COLO829 (cell line): ENCODE measurements at regions not wholly inside any gene's neighbourhood (a gene's known extent, or its start where the extent isn't known, plus 50 kb on each side); places are given as distances from the start of the nearest gene placed in this dataset.
A peak's percentile ranks its signal among the peaks of the same experiment; 100 is the strongest.

Experiments
- DNase-seq: peaks from one replicate; pipeline ENCODE4 v3.0.0; 2012; ENCODE audit warnings: low spot score

- DNase-seq: no peak
These were observed 465.6 kb downstream of the ADGRL2 start for GRCh38 chr1:82266351-82266750.

- no peak for DNase-seq
These were observed 464.7 kb downstream of the ADGRL2 start for GRCh38 chr1:82265436-82265835.

DNA sequence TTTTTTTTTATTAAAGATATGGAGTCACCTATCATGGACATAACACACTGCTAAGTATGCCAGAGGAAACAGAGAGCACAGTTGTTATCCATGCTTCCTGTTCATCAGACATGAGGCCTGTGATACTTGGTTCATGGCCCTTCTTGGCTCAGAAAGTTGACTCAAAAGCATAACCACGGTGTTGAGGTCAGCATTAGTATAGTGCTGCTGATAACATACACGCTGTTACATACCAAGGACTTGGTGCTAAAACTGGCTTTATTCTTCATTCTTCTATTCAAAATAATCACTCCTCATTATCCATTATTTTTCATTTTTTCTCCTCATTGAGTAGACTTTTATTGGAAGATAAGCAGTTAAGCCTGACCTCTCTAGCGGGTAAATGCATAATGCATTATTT lies 464.1 kb downstream of the ADGRL2 start:
- no peak for DNase-seq

DNA sequence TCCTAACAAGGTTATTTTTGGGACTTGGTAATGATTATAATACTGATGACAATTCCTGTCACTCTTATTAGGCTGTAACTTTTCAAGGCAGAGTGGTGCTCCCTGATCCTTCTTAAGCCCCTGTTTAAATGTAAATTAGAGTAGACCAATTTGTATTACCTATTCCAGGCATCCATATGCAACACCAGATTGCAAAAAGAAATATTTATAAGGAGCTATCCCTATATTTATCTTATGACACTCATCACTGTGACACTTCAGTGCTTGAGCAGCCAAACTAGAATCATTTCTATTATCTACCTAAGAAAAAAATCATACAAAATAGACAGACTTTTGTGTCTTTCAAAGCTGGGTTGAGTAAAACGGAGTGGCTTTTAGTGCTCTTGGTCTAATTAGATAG lies 462.7 kb downstream of the ADGRL2 start:
- DNase-seq: no peak

DNA sequence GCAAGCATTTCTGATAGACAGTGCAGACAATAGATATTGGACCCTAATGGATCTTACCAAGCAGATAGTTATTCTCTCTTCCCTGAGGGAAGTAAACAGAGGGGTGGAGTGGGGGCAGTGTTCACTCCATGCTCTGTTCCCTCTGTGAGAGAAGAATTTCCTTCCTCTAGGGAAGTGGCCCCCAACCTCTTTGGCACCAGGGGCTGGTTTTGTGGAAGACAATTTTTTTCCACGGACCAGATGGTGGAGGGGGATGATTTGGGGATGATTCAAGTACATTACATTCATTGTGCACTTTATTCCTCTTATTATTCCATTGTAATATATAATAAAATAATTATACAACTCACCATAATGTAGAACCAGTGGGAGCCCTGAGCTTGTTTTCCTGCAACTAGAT lies 459.9 kb downstream of the ADGRL2 start:
- no peak for DNase-seq

GRCh38 chr1:82260051-82260450 lies 459.3 kb downstream of the ADGRL2 start:
- DNase-seq: no peak

DNA sequence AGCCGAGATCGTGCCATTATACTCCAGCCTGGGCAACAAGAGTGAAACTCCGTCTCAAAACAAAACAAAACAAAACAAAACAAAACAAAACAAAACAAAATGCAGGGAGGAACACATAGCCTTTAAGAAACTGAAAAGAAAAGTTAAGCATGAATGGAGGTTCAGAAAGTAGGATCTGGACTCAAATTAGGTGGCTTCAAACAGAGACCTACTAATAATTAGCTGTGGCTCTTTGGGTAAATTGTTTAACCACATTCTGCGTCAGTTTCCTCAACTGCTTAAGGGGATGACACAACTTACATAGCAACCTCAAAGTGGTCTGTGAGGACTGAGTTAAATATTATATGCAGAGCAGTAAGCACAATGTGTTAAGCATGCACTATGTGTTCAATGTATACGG lies 458.2 kb downstream of the ADGRL2 start:
- DNase-seq: no peak

DNA sequence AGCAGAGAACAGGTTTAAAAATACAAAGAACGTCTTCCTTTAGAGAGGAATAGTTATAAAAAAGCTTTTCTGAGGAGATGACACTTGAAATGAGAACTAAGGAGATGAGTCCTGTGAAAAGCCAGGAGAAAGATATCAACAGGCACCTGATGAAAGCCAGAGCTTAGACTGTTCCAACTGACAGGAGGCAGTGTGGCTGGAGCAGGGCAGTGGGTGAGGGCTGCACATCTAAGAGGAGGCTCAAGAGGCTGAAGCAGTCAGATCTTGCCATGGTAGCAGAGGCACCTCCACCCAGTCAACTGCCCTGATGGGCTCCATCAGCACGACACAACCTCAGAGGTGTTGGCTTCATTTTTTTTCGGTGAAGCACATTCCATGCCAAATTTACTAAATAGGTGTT lies 445.3 kb downstream of the ADGRL2 start:
- no peak for DNase-seq

DNA sequence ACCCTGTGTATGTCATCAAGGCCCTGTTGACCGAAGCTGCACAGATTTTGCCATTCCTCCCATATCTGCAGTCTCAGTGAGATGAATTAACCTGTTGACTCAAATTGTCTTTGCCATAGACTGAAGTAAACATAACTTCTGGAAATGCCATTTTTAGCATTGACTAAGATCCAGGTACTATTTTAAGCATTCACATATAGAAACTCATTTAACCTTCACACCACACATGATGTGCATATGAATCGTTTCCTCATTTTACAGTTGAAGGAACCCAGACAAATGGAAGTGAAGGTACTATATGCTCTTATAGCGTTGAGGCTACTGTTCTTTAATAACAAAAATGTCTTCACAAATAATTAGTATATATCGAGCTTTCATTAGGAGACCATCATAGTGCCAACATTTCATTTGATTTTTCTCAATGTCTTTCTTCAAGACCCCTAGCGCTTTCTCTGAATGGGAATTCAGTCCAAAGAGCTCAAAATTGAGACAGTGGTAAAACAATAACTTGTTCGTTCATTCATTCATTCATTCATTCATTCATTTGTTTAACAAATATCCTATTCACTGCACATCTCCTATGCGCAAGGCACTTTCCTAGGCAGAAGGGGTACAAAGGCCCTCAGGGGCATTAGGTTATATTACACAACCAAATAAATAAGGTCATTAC lies 444.7 kb downstream of the ADGRL2 start:
- no peak for DNase-seq

GRCh38 chr1:82240571-82240970 lies 439.8 kb downstream of the ADGRL2 start:
- no peak for DNase-seq

DNA sequence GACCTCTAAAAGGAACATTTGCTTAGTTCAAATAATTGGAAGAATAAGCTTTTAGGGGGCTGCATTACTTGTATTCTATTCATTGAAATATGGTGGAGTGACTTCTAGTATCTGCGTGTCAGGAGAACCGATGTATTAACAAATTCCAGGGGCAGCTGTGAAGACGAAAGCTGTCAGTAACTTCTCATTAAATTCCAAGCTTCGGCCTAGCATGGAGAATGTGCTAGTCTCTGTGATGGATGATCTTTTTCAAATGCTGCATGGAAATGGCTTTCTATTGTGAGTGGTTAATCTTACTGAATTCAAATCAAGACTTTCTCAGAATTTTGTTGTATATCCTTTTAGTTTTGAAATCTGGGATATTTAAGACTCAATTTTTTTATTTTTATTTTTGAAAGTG lies 429.9 kb downstream of the ADGRL2 start:
- DNase-seq: no peak

DNA sequence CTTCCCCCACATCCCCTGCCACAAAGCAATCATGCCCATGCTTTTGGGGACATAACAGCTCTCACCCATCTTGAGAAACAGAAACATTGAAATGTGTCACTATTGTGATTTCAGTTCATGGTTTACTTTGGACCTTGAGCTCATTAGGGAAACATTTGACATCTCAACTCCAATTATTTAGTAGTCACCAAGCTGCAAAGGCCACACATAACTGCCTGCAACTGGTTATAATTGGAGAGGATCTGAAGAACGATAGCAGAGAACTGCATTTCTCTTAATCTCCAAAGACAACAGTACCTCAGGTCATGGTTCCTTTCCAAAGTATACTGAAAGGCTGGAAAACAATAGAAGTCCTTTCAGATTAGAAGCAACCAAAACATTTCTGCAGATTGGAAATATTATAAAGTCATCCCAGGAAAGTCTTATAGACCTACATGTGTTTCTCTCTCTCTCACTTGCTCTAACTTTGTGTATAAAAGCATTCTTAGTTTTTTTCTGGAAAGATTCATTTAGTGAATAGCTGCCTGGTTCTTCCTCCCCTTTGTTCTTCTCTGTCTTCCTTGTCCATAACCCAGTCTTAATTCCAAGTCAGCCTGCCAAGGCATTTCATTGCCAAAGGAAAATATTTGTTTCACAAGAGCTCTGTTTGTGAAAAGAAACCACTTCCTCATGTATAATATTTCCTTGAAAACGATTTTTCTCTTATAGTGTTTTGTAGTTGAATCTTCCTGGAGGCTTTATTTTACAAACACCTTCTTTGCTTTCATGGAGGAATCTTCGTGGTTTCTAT lies 426.8 kb downstream of the ADGRL2 start:
- peak; percentile 35 for DNase-seq

DNA sequence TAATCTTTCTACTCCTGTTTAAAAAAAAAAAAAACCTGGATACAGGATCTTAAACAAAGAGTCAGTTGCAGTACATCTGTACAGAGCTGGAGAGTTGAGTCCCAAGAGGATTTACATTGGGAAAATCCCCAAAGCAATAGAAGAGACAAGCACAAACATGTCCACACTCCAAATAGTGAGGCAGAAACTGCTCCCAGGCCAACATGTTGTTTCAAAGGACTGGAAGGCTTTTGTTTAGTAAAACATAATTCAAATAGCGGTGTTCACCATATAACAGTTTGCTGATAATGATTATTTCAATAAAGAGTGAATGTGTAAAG lies 425.4 kb downstream of the ADGRL2 start:
- no peak for DNase-seq

GRCh38 chr1:82225421-82226185 lies 424.9 kb downstream of the ADGRL2 start:
- DNase-seq: peak; percentile 67

DNA sequence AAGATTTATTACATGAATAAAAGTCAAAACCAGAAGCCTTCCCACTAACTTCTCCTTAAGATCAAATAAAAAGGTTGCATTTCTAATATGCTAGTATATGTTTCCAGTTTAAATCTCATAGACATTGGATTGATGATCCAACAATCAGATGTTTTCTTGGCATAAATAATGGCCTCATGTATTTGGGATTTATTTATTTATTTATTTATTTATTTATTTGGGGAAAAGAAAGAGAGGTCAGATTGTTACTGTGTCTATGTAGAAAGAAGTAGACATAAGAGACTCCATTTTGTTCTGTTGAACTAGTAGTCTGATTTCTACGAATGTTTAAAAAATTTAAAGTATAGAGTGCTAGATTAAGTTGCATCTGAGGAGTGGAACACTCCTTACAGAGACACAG lies 422.4 kb downstream of the ADGRL2 start:
- DNase-seq: no peak

DNA sequence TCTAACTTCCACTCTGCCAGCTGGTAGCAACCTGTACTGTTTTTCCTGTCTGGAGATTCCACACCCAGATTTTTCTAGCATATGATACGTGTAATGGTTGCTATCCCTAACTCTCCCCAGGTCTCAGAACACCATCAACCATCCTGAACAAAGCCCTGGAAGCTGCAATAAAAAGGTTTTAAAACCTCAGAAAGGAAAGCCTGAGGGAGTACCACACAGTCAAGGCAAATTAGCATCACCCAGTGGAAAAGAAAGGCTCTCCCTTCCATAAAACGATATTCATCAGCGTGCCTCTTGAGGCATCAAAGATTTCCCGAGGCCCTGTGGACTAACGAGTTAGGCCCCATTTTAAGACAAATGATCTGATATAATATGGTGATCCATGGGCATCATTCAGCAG lies 421.0 kb downstream of the ADGRL2 start:
- DNase-seq: no peak

GRCh38 chr1:82220754-82221153 lies 420.0 kb downstream of the ADGRL2 start:
- no peak for DNase-seq

GRCh38 chr1:82219841-82220240 lies 419.1 kb downstream of the ADGRL2 start:
- DNase-seq: no peak

GRCh38 chr1:82218846-82219245 lies 418.1 kb downstream of the ADGRL2 start:
- DNase-seq: no peak

- DNase-seq: no peak
These were observed 415.1 kb downstream of the ADGRL2 start for GRCh38 chr1:82215853-82216175.

- DNase-seq: no peak
These were observed 414.5 kb downstream of the ADGRL2 start for GRCh38 chr1:82215056-82215852.

GRCh38 chr1:82214606-82215005 lies 413.9 kb downstream of the ADGRL2 start:
- DNase-seq: no peak

- no peak for DNase-seq
These were observed 396.9 kb downstream of the ADGRL2 start for GRCh38 chr1:82197606-82198005.
